Vagina (tissue), 2 donors: ENCODE measurements at regions not wholly inside any gene's neighbourhood (a gene's known extent, or its start where the extent isn't known, plus 50 kb on each side); places are given as distances from the start of the nearest gene placed in this dataset.

ENCODE experiments used
- CTCF ChIP-seq, 3 experiments: fragments of 450-650 bp in 2 of 3; fragments of 200-600 bp in 1 of 3; sonication (generic) in 1 of 3; IDR thresholded peaks; one replicate each; pipeline ENCODE4 v1.5.1; 2017 to 2019; ENCODE audit warnings: antibody characterized with exemption in 3 of 3, mild to moderate bottlenecking in 2 of 3, moderate library complexity in 2 of 3
- POLR2A ChIP-seq, 2 donors: fragments of 450-650 bp; IDR thresholded peaks; one replicate each; pipeline ENCODE4 v1.6.1; 2017; ENCODE audit warnings: antibody characterized with exemption in 2 of 2, mild to moderate bottlenecking in 2 of 2, moderate library complexity in 2 of 2

- no peak for TF ChIP-seq CTCF (IDR thresholded peaks at IDR 0.05)
- TF ChIP-seq POLR2A (IDR thresholded peaks at IDR 0.05), result no peak
Measured at GRCh38 chr21:36626791-36627190, 72.1 kb upstream of the SIM2 start.
